ENCODE measurements at regions not wholly inside any gene's neighbourhood (a gene's known extent, or its start where the extent isn't known, plus 50 kb on each side); places are given as distances from the start of the nearest gene placed in this dataset.
"Not testable (repeated sequence)": the region's sequence is repeated elsewhere in the genome, so short reads cannot be mapped to it uniquely, and the experiment has no call there.

- POLR2A ChIA-PET; H3K27me3 ChIP-seq (ENCODE audit: insufficient read depth): not testable (repeated sequence)
- 0% methylated on average over 1 of the region's 1 CpG for WGBS (ENCODE audit: low lambda C conversion rate)
Observed at GRCh38 chr9:66781240-66781639, 119.3 kb upstream of the ZNF658 start.

DNA sequence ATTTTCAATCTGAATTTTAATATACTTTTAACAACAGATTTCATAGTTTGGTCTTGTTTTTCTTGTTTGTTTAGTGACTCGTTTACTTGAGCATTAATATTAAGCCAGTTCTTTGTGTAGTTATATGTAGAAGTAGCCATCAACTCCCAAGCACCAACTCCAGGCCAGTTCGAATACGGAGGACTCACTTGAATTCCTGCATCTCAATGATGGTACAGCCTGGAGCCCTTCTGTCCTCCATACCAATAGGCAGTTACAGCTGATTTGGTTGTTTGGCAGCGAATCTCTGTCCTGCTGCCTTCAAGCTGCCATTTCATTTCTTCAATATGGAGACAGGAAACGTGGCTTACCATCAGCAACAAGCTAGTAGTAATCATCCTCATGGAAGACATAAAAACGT, 118.5 kb upstream of the ZNF658 start:
- H3K9me3 ChIP-seq; H3K27ac ChIP-seq (ENCODE audit: low read depth in 2 of 2, low read length in 1 of 2); H3K27me3 ChIP-seq (ENCODE audit: insufficient read depth); DNase-seq; H3K9me2 ChIP-seq; CTCF ChIA-PET; H3K9ac ChIP-seq; H3K4me3 ChIP-seq (ENCODE audit: low read depth in 2 of 2, low read length in 1 of 2); H4K20me1 ChIP-seq (ENCODE audit: insufficient read depth); H3K4me2 ChIP-seq; POLR2A ChIA-PET; H3K79me2 ChIP-seq (ENCODE audit: insufficient read depth); H3K4me1 ChIP-seq (ENCODE audit: control insufficient read depth in 1 of 2, insufficient read depth in 2 of 2, low read depth in 1 of 2, low read length in 1 of 2); H3F3A ChIP-seq (replicated peaks; ENCODE audit: insufficient read depth); H3K36me3 ChIP-seq (replicated peaks in 1 of 2; ENCODE audit: control insufficient read depth in 1 of 2, insufficient read depth in 2 of 2, low read length in 1 of 2); H2AFZ ChIP-seq (ENCODE audit: low read depth): not testable (repeated sequence)
- 8% methylated on average over 5 of the region's 6 CpGs for WGBS (ENCODE audit: low lambda C conversion rate)

More at GRCh38 chr9:66781240-66781639, 119.3 kb upstream of the ZNF658 start:
- H3K9me3 ChIP-seq; H3K4me3 ChIP-seq (ENCODE audit: low read depth in 2 of 2, low read length in 1 of 2); H2AFZ ChIP-seq (ENCODE audit: low read depth); H3K36me3 ChIP-seq (replicated peaks in 1 of 2; ENCODE audit: control insufficient read depth in 1 of 2, insufficient read depth in 2 of 2, low read length in 1 of 2); H3K27ac ChIP-seq (ENCODE audit: low read depth in 2 of 2, low read length in 1 of 2); H3K4me2 ChIP-seq; H3K9ac ChIP-seq; H3F3A ChIP-seq (replicated peaks; ENCODE audit: insufficient read depth); H3K9me2 ChIP-seq; H3K4me1 ChIP-seq (ENCODE audit: control insufficient read depth in 1 of 2, insufficient read depth in 2 of 2, low read depth in 1 of 2, low read length in 1 of 2); CTCF ChIA-PET; H3K79me2 ChIP-seq (ENCODE audit: insufficient read depth); DNase-seq; H4K20me1 ChIP-seq (ENCODE audit: insufficient read depth): not testable (repeated sequence)

DNA sequence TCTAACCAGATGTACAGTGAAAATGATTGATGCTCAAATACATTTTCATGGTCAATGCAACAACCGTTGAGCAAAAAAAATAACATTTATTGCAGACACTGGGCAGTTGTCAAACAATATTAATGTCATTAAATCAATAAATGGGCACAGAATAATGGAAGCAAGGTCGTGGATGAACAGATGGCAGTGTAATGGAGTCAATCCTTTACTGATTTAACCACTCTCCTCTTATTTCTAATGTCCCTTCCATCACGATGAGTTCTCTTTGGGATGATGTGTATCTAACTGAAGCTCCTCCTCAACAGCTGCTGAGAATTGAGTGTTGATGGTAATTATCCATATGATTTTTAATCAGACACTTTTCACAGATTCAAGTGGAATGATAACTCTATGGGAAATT, 114.9 kb upstream of the ZNF658 start:
- H3K4me3 ChIP-seq (ENCODE audit: low read depth in 2 of 2, low read length in 1 of 2); H3K36me3 ChIP-seq (replicated peaks in 1 of 2; ENCODE audit: control insufficient read depth in 1 of 2, insufficient read depth in 2 of 2, low read length in 1 of 2); H3K27ac ChIP-seq (ENCODE audit: low read depth in 2 of 2, low read length in 1 of 2); H2AFZ ChIP-seq (ENCODE audit: low read depth); H3K9me2 ChIP-seq; H4K20me1 ChIP-seq (ENCODE audit: insufficient read depth); H3K79me2 ChIP-seq (ENCODE audit: insufficient read depth); H3F3A ChIP-seq (replicated peaks; ENCODE audit: insufficient read depth); H3K4me2 ChIP-seq; H3K4me1 ChIP-seq (ENCODE audit: control insufficient read depth in 1 of 2, insufficient read depth in 2 of 2, low read depth in 1 of 2, low read length in 1 of 2); DNase-seq; H3K27me3 ChIP-seq (ENCODE audit: insufficient read depth); CTCF ChIA-PET; POLR2A ChIA-PET; H3K9ac ChIP-seq; H3K9me3 ChIP-seq: not testable (repeated sequence)
- whole genome bisulfite sequencing (ENCODE audit: low lambda C conversion rate): 8% methylated on average over 3 of the region's 3 CpGs

DNA sequence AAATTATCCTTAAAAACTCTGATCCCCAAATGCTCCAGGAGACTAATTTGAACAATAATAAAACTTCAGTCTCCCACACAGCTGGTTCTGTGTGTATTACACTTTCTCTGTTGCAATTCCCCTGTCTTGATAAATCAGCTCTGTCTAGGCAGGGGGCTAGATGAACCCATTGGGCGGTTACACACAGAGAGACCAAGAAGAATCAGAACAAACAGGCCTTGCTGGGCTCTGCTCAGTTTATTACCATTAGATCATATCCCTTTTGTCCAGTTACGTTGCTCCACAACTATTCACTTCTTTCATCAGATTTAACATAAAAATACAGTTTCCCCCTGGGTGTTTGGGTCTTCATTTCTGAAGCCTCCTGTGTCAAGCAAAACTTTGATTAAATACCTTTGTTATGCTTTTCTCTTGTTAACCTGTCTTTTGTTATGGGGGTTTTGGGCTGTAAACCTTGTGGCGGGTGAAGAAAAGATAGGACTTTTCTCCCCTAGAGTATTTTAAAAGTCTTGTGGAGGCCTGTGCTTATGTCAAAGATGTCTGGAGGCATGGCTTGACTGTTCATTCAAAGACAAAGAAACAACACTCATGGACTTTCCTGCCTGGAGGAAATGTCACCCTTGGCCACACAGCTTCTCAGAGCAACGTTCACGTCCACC, 109.3 kb upstream of the ZNF658 start:
- 40% methylated on average over 1 of the region's 5 CpGs for WGBS (ENCODE audit: low lambda C conversion rate)
- POLR2A ChIA-PET; H3K79me2 ChIP-seq (ENCODE audit: insufficient read depth); H3K4me3 ChIP-seq (ENCODE audit: low read depth in 2 of 2, low read length in 1 of 2); H3F3A ChIP-seq (replicated peaks; ENCODE audit: insufficient read depth); H3K9me2 ChIP-seq; CTCF ChIA-PET; DNase-seq; H3K9me3 ChIP-seq; H2AFZ ChIP-seq (ENCODE audit: low read depth); H3K9ac ChIP-seq; H3K27me3 ChIP-seq (ENCODE audit: insufficient read depth); H4K20me1 ChIP-seq (ENCODE audit: insufficient read depth); H3K4me2 ChIP-seq; H3K4me1 ChIP-seq (ENCODE audit: control insufficient read depth in 1 of 2, insufficient read depth in 2 of 2, low read depth in 1 of 2, low read length in 1 of 2); H3K36me3 ChIP-seq (replicated peaks in 1 of 2; ENCODE audit: control insufficient read depth in 1 of 2, insufficient read depth in 2 of 2, low read length in 1 of 2); H3K27ac ChIP-seq (ENCODE audit: low read depth in 2 of 2, low read length in 1 of 2): not testable (repeated sequence)

DNA sequence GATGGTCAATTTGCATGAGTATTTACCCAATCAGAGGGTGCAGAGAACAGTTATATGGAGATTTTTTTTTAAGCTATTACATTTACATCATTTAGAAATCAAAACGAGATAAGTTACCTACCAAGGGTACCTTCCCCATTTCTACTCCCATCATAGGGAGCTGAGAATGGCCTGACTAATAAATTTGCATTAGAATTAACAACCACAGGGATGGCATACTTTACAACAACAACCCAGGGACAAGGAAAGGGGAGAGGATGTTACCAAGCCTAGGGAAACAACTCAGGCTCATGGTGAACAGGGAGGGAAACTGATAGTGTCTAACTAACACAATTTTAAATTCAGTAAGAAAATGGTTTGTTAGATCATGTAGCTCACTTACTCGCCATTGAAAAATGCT, 105.8 kb upstream of the ZNF658 start:
- H3K9me2 ChIP-seq; H3K79me2 ChIP-seq (ENCODE audit: insufficient read depth); H2AFZ ChIP-seq (ENCODE audit: low read depth); H3K27ac ChIP-seq (ENCODE audit: low read depth in 2 of 2, low read length in 1 of 2); DNase-seq; H3K9me3 ChIP-seq; H3F3A ChIP-seq (replicated peaks; ENCODE audit: insufficient read depth); H3K36me3 ChIP-seq (replicated peaks in 1 of 2; ENCODE audit: control insufficient read depth in 1 of 2, insufficient read depth in 2 of 2, low read length in 1 of 2); H3K4me2 ChIP-seq; H3K27me3 ChIP-seq (ENCODE audit: insufficient read depth); H3K9ac ChIP-seq; H3K4me1 ChIP-seq (ENCODE audit: control insufficient read depth in 1 of 2, insufficient read depth in 2 of 2, low read depth in 1 of 2, low read length in 1 of 2); POLR2A ChIA-PET; H3K4me3 ChIP-seq (ENCODE audit: low read depth in 2 of 2, low read length in 1 of 2); CTCF ChIA-PET; H4K20me1 ChIP-seq (ENCODE audit: insufficient read depth): not testable (repeated sequence)
- WGBS (ENCODE audit: low lambda C conversion rate): 7% methylated on average over 1 of the region's 2 CpGs

DNA sequence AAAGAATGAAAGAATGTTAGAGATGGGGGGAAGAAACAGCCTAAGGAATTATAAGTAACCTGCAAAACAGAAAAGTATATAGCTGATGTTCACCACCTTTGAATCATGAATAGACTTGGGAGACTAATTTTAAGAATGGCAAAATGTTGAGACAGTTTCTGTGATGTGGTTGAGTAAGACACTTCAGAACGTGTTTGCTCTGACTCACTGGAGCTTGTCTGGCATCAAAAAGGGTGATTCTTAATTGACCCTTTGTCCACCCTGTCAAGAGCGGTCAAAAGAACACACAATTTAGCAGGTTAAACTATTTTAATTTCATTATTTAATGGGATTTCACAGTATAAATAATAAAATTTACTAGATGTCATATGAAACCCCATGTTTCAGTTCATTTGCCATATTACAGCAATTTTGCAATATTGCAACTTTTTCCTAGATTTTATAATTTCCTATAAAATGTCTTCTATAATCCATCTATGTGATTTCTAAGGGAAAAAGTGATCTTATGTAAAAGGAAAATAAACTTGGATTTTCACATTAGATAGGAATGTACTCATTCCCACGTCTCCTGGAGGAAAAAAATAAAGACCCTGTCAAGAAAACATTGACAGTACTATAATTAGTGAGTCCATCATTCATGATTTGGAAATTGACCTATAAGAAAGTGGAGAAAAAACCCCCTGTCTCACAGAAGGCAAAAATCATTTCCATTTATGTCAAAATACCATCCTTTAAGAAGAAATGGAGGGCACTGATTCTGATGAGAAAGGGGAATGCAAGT, 104.6 kb upstream of the ZNF658 start:
- H3K9me2 ChIP-seq; H3K27ac ChIP-seq (ENCODE audit: low read depth in 2 of 2, low read length in 1 of 2); H3K4me3 ChIP-seq (ENCODE audit: low read depth in 2 of 2, low read length in 1 of 2); H3K9me3 ChIP-seq; H3K36me3 ChIP-seq (replicated peaks in 1 of 2; ENCODE audit: control insufficient read depth in 1 of 2, insufficient read depth in 2 of 2, low read length in 1 of 2); H2AFZ ChIP-seq (ENCODE audit: low read depth); H3K4me1 ChIP-seq (ENCODE audit: control insufficient read depth in 1 of 2, insufficient read depth in 2 of 2, low read depth in 1 of 2, low read length in 1 of 2); CTCF ChIA-PET; H3K9ac ChIP-seq; H3K4me2 ChIP-seq; H3K27me3 ChIP-seq (ENCODE audit: insufficient read depth); DNase-seq; POLR2A ChIA-PET; H3K79me2 ChIP-seq (ENCODE audit: insufficient read depth); H3F3A ChIP-seq (replicated peaks; ENCODE audit: insufficient read depth); H4K20me1 ChIP-seq (ENCODE audit: insufficient read depth): not testable (repeated sequence)
- WGBS (ENCODE audit: low lambda C conversion rate): 0% methylated on average over 2 of the region's 3 CpGs

All from SK-N-SH (cell line).